RKO (cell line): ENCODE measurements at regions not wholly inside any gene's neighbourhood (a gene's known extent, or its start where the extent isn't known, plus 50 kb on each side); places are given as distances from the start of the nearest gene placed in this dataset.

Source experiments
- DNase-seq: peaks from one replicate; pipeline ENCODE4 v3.0.0-alpha.2; 2016; ENCODE audit warnings: low spot score

DNA sequence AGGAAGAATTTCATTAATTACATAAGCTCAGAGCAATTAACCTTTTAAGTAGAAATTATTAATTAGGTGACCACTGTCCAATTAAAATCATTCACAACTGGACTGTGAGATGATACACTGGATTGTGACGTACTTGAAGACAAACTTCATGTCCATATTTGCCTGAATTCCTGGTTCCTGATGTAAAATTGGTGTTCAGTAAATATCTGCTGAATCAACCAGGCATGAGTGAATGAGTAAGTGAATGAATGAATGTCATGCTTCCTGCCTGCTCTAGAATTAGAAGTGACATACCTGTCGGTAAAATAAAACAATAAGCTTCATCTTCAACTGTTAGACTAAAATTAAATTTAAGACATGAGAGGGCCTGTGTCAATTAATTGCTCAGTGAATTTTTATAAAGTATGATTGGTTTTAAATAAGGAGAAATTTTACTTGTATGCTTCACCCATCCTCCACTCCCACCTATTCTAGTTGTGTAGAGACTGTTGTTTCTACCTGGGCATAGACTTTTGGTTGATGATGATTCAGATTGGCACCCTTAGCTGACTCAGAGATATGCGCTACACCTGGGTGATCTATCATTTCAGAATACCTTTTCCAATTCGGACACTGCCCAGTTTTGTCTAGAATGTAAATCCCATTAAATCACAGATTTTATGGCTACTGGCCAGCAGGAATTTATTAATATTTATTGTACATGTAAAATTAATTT lies 56.9 kb upstream of the PTGS2 start:
- no peak for DNase-seq

DNA sequence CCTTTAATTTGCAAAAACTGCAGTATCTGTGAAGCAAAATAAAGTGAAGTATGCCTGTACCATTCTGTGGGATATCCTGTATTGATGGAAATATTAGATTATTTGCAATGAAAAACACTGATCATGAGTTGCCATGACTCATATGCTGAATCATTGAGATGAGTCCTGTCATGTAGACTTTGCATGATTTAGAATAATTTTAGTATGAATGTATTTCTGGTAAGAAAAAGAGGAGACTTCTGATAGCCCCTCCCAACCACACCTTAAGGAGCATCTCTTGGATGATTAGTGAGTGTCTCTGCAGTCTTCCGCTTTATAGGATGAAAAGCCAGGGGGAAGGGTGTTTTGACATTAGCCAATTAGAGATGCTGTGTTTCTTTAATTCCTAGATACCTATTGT lies 55.2 kb upstream of the PTGS2 start:
- peak; percentile 31 for DNase-seq

DNA sequence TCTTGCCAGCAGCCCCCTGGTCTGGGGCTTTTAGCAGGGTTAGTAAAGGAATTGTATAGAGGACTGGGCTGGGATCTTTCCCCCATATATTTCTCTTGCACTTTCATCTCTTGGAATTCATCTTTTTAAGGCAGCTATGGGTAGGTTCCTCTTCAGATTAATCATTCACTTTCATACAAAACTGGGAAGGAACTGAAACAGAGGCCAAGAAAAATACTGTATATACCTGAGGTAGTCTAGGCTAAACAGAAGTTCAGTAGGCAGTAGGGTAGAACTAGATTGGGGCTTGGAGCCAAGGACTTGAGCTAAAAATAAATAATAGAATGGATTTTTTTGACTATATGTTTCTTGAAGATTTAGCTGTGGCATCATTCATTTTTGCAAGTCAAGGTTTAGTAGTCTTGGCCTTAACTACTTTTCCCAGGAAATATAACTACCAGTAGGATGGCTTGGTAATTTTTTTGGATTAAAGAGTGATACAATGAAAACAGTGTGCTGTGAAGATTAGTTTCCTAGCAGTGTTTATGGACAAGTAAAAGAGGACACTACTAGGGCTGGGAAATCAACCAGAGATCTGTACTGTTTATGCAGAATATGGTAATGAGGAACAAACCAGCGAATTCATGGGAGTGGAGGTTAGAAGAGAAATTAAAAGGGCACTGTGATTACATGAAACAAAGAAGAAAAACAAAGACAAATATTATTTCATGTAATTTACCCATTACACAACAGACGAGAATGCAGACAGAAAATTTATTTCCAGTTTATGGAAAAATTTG lies 50.9 kb upstream of the PTGS2 start:
- no peak for DNase-seq
